Osteocyte (in vitro differentiated cells): ENCODE measurements at regions not wholly inside any gene's neighbourhood (a gene's known extent, or its start where the extent isn't known, plus 50 kb on each side); places are given as distances from the start of the nearest gene placed in this dataset.

Experiments
- DNase-seq: peaks from one replicate; pipeline ENCODE4 v3.0.0; 2021; ENCODE audit warnings: mixed read lengths; ENCODE audit not compliant: unreplicated experiment; ENCODE audit errors: extremely low spot score
- H3K27ac Mint-ChIP-seq: one replicate; pipeline ENCODE4 v1.8.0; 2021; ENCODE audit warnings: mild to moderate bottlenecking, mixed read lengths; ENCODE audit not compliant: unreplicated experiment
- H3K27me3 Mint-ChIP-seq: one replicate; pipeline ENCODE4 v1.8.0; 2021; ENCODE audit warnings: mixed read lengths; ENCODE audit not compliant: unreplicated experiment
- H3K36me3 Mint-ChIP-seq: one replicate; pipeline ENCODE4 v1.8.0; 2021; ENCODE audit warnings: mixed read lengths; ENCODE audit not compliant: unreplicated experiment
- H3K4me1 Mint-ChIP-seq: one replicate; pipeline ENCODE4 v1.8.0; 2021; ENCODE audit warnings: mixed read lengths; ENCODE audit not compliant: unreplicated experiment
- H3K4me3 Mint-ChIP-seq: one replicate; pipeline ENCODE4 v1.8.0; 2021; ENCODE audit warnings: mild to moderate bottlenecking, moderate library complexity, mixed read lengths; ENCODE audit not compliant: unreplicated experiment
- H3K9me3 Mint-ChIP-seq: one replicate; pipeline ENCODE4 v1.8.0; 2021; ENCODE audit warnings: mixed read lengths; ENCODE audit not compliant: unreplicated experiment
- TF ChIP-seq, protein P1 (sequence below): fragments of 200-600 bp; sonication (generic); IDR thresholded peaks from 2 replicates; pipeline ENCODE4 v1.5.0; 2021; ENCODE audit warnings: antibody characterized with exemption, mild to moderate bottlenecking, moderate library complexity

DNA sequence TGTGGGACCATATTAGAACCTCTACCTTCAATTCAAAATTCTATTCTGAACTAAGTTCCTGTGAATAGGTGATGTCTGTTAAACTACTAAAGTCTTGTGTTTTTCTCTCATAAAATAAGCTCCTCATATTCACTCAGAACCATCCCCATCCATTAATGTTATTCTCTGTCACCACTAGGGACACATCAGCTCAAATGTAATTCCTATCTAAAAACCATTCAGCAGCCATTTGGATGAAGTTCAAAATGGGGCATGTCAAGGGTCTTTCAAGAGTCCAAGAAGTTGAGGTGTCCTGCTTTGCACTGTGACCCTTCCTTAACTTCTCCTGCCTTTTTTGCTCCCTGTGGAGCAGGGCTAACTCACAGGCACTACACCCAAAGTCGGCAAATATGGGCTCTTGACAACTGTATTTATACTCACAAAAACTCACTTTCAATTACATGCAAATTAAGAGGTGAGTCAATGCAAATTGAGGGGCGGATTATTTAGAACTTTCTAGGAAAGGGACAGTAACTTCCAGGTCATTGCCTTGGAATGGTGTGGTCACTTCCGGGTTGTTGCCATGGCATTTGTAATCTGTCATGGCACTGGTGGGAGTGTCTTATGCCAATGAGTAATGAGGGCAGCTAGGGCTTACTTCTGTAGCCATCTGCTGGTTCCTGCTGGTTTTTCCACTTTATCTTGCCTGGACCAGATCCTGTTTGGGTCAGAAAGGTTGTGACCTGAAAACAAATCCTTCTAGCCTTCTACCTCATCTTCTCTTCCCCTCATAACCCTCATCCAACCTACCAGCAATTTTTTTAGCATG is 128.2 kb upstream of the COX10 start:
- peaks cover 12% of the 10 kb centered on the region for H3K9me3 Mint-ChIP-seq
- no peaks in the 10 kb centered on the region for H3K27me3 Mint-ChIP-seq
- H3K4me1 Mint-ChIP-seq, result peaks cover 3% of the 10 kb centered on the region
- TF ChIP-seq, protein P1, sequence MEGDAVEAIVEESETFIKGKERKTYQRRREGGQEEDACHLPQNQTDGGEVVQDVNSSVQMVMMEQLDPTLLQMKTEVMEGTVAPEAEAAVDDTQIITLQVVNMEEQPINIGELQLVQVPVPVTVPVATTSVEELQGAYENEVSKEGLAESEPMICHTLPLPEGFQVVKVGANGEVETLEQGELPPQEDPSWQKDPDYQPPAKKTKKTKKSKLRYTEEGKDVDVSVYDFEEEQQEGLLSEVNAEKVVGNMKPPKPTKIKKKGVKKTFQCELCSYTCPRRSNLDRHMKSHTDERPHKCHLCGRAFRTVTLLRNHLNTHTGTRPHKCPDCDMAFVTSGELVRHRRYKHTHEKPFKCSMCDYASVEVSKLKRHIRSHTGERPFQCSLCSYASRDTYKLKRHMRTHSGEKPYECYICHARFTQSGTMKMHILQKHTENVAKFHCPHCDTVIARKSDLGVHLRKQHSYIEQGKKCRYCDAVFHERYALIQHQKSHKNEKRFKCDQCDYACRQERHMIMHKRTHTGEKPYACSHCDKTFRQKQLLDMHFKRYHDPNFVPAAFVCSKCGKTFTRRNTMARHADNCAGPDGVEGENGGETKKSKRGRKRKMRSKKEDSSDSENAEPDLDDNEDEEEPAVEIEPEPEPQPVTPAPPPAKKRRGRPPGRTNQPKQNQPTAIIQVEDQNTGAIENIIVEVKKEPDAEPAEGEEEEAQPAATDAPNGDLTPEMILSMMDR, result no peak
- no peak overlapping the region for H3K4me3 Mint-ChIP-seq
- no peak for DNase-seq
- H3K36me3 Mint-ChIP-seq, result peaks cover 1% of the 10 kb centered on the region
- H3K27ac Mint-ChIP-seq, result no peak overlapping the region

DNA sequence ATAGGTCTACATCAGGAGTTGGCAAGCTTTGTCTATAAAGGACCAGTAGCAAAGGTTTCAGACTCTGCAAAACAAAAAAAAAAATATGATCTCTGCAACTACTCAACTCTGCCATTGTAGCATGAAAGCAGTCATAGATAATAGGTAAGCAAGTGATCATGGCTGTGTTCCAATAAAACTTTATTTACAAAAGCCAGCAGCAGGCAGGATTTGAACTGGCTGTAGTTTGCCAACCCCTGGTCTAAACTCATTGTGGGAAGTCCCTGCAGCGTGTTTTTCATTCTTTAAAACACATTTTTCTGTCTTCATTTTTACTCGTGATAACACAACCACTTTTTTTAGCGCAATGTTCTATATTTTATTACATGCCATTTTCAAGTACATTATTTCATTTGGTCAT is 127.5 kb upstream of the COX10 start:
- H3K27ac Mint-ChIP-seq, result no peak overlapping the region
- H3K27me3 Mint-ChIP-seq, result no peaks in the 10 kb centered on the region
- peaks cover 12% of the 10 kb centered on the region for H3K9me3 Mint-ChIP-seq
- H3K4me1 Mint-ChIP-seq, result peaks cover 3% of the 10 kb centered on the region
- peaks cover 1% of the 10 kb centered on the region for H3K36me3 Mint-ChIP-seq
- TF ChIP-seq, protein P1, result no peak
- no peak overlapping the region for H3K4me3 Mint-ChIP-seq
- no peak for DNase-seq

DNA sequence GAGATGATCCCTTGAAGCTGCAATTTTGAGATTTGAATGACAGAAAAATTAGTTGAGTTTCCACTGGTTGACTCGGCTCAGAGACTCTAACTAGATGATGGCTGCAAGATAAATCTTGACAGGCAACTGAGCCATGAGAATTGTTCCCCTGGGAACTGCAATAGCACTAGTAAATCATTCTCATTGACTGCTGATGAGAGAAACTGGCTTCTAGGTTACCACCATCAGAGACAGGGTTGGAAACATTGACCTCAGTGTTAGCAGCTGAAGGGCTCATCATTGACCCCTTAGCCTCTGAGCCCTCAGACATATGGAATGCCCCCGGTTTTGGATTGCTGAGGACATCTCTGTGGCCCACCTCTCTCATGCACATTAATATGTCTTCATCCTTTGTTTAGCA is 125.4 kb upstream of the COX10 start:
- DNase-seq, result no peak
- peaks cover 2% of the 10 kb centered on the region for H3K4me1 Mint-ChIP-seq
- TF ChIP-seq, protein P1, result no peak
- H3K9me3 Mint-ChIP-seq, result peaks cover 11% of the 10 kb centered on the region
- peaks cover 1% of the 10 kb centered on the region for H3K36me3 Mint-ChIP-seq
- no peak overlapping the region for H3K27ac Mint-ChIP-seq
- H3K27me3 Mint-ChIP-seq, result no peaks in the 10 kb centered on the region
- no peak overlapping the region for H3K4me3 Mint-ChIP-seq

DNA sequence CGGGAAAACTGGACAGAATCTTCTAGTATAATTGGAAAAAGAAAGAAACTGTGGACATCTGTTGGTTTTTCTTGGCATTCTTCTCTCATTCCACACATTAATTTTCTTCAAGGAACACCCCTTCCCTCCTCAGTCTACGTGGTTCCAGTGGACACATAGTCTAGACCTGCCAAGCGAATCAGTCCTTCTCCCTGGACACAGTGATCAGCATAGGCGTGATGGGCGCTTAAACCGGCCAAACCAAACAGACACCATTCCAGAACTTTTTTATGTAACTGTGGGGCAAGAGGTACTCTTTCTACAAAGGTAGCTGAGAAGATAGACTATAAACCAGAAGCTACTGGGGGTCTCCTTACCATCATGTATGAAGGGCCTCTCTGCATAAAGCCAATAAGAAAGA is 121.8 kb upstream of the COX10 start:
- Mint-ChIP-seq H3K4me3 (no peak overlapping the region), H3K4me1 (peaks cover 2% of the 10 kb centered on the region), H3K27me3 (no peaks in the 10 kb centered on the region), H3K27ac (no peak overlapping the region), H3K9me3 (no peaks in the 10 kb centered on the region), H3K36me3 (peaks cover 1% of the 10 kb centered on the region)
- TF ChIP-seq, protein P1, result no peak
- DNase-seq, result no peak

DNA sequence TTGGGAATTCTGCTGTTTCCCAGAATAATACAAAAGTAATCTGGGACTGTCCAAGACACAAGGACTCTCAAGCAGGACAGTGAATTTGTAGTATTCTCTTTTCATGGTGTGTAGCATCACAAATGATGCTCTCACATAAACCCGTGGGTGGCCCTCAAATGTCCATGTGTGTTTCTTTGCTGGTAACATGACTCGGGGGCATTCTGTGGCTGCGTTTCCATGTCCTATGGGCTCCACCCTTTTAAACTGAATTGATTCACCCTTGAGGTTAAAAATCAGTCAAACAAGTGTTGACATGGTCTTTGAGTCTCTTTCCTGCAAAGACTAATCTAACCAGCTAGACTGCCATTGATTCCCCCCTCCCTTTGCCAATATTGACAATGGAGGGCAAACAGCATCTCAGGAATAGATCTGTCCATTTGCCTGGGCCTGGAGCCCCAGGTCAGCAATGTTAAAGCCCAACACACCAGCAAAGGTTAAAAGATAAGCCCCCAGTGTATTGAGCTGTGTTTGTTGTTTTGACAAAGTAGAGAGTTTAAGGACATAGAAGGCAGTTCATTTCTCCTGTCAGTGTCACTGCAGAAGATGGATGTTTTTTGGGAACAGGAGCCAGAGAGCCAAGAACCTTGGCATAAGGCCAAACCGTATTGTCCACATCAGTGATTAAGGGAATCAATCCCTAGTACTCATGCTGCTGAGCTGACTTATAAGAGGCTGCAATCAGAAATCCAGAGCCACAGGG is 117.1 kb upstream of the COX10 start:
- Mint-ChIP-seq H3K27me3 (no peaks in the 10 kb centered on the region), H3K9me3 (no peaks in the 10 kb centered on the region), H3K4me3 (no peak overlapping the region), H3K27ac (no peak overlapping the region), H3K36me3 (no peaks in the 10 kb centered on the region), H3K4me1 (peaks cover 2% of the 10 kb centered on the region)
- TF ChIP-seq, protein P1, result no peak
- DNase-seq, result no peak
